ENCODE measurements at regions not wholly inside any gene's neighbourhood (a gene's known extent, or its start where the extent isn't known, plus 50 kb on each side); places are given as distances from the start of the nearest gene placed in this dataset.

DNA sequence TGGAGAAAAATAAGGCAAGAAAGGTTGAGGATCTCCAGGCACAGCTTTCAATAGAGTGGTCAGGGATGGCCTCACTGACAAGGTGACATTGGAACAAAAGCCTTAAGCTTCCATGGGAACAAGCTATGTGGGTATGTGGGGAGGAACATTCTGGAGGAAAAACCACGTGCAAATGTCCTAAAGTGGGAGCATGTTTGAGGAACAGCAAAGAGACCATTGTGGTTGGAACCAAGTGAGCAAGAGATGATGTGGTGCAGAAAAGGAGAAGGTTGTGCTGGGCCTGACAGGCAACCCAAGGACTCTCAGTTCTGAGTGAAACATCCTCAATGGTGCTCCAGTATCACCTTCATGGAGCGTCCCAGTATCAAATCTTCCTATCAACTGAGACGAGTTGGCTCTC, 184.0 kb downstream of the CAND1 start:
- DNase-seq (ENCODE audit: low spot score) = no peak
- TF ChIP-seq, protein P1, sequence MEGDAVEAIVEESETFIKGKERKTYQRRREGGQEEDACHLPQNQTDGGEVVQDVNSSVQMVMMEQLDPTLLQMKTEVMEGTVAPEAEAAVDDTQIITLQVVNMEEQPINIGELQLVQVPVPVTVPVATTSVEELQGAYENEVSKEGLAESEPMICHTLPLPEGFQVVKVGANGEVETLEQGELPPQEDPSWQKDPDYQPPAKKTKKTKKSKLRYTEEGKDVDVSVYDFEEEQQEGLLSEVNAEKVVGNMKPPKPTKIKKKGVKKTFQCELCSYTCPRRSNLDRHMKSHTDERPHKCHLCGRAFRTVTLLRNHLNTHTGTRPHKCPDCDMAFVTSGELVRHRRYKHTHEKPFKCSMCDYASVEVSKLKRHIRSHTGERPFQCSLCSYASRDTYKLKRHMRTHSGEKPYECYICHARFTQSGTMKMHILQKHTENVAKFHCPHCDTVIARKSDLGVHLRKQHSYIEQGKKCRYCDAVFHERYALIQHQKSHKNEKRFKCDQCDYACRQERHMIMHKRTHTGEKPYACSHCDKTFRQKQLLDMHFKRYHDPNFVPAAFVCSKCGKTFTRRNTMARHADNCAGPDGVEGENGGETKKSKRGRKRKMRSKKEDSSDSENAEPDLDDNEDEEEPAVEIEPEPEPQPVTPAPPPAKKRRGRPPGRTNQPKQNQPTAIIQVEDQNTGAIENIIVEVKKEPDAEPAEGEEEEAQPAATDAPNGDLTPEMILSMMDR (conservative IDR thresholded peaks at IDR 0.05; ENCODE audit: low read depth) = no peak
- ChIA-PET POLR2A (ENCODE audit: low non-redundant PET) (no interaction called here), CTCF (interaction anchor here (0.5 kb wide), 1 partner anchor 31 kb away, joined by 3 read pairs; no protein-coding TSS in a partner anchor)
- H3K27ac ChIP-seq = no peak overlapping the region

DNA sequence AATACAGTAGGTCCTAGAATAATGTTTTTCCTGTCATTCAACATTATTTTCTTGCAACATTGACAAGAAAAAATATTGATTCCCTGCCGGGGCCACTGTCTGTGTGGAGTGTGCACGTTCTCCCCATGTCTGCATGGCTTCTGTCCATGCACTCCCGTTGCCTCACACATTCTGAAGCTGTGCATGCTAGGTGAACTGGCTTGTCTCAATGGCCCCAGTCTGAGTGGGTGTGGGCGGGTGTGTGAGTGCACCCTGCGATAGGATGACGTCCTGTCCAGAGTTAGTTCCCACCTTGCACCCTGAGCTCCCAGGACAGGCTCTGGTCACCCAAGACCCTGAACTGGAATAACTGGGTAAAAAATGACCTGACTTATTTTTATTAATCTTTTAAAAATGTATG, 186.1 kb downstream of the CAND1 start:
- no peak overlapping the region for H3K27ac ChIP-seq
- ChIA-PET POLR2A (ENCODE audit: low non-redundant PET) (no interaction called here), CTCF (interaction anchor here (0.5 kb wide), 1 partner anchor 563 kb away, joined by 3 read pairs; no protein-coding TSS in a partner anchor)
- TF ChIP-seq, protein P1 (conservative IDR thresholded peaks at IDR 0.05; ENCODE audit: low read depth) = no peak
- DNase-seq (ENCODE audit: low spot score) = no peak

DNA sequence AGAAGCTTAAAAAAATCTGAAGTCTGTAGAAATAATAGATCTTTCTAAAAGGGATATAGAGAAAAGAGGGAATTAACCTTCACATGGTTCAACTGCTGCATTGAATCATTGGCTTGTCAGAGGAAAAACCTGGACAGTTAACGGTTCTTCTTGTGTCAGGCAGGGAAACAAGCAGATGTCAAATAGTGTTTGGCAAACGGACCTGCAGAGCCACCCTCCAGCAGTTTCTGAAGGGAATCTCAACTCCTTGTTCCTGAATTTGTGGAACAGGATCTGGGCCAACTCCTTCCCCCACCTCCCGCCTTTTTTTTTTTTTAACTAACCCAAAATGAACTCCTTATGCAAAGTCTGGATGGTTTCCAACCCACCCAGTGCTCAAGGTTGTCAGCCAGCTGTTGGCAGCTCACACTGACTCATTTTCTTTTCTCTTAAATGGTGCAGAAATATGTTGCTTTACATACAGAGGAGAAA, 187.3 kb downstream of the CAND1 start:
- TF ChIP-seq, protein P1 (conservative IDR thresholded peaks at IDR 0.05; ENCODE audit: low read depth) = no peak
- ChIA-PET POLR2A (ENCODE audit: low non-redundant PET) (no interaction called here), CTCF (interaction anchor here (0.6 kb wide), 1 partner anchor 97 kb away, joined by 3 read pairs; no protein-coding TSS in a partner anchor)
- peak; percentile 62 for DNase-seq (ENCODE audit: low spot score)
- H3K27ac ChIP-seq = no peak overlapping the region

DNA sequence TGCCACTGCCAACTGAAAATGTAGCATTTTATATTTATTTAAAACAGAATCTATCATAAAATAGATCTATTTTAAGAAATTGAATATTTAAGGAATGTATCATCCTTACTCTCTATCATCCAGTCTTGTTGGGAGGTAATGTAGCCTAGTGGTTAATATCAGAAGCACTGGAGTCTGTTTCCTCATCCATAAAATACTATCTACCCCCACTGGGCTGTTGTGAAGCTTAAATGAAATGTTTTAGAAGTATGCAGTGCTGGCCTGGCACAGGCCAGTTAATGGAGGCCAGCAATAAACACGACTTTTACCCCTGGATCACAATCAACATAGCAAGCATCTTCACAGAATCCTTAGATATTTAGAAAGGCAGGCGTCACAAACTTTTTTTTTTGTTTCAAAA, 188.0 kb downstream of the CAND1 start:
- no peak for DNase-seq (ENCODE audit: low spot score)
- POLR2A ChIA-PET (ENCODE audit: low non-redundant PET) = no interaction called here
- CTCF ChIA-PET = interaction anchor here (0.7 kb wide), 1 partner anchor 119 kb away, joined by 3 read pairs; no protein-coding TSS in a partner anchor
- TF ChIP-seq, protein P1 (conservative IDR thresholded peaks at IDR 0.05; ENCODE audit: low read depth) = no peak
- H3K27ac ChIP-seq = no peak overlapping the region

DNA sequence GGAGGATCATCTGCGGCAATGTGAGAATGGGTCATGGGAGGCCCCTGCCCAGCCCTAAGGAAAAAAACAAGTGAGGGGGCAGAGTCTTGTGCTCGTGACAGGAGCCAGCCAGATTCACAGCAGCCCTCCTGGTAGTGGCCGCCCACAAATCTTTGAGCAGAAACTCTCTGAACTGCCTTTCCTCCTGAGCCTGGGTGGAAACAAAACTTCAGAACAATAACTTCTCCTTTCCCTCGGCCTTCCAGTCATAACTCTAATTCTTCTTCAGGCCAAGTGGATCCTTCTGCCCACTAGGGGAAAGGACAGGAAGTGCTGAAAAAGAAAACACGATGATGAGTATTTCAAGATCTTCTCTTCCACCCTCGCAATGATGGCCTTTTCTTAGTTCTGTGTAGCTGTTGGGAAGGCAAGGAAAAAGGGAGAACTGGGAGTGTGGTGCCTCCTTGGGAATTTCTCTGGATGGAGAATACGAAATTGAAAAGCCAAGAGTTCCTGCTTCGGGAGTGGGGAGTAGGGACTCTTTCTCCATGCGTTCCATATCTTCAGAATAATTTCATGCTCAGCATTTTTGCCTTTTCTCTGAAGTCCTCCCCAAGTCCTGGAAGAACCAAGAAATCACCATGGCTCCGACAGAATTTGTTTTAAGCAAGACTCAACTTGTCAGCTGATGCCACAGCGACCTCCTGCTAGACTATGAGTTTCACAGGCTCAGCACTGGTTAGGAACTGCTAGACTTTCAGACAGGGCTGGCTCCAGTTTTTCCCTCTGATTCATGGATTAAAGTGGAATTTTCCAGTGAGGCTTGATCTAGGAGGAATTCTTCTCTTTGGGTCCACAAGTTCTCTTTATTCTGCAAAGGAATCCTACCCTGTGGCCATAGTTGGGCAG, 188.9 kb downstream of the CAND1 start:
- no peak overlapping the region for H3K27ac ChIP-seq
- TF ChIP-seq, protein P1 (conservative IDR thresholded peaks at IDR 0.05; ENCODE audit: low read depth) = no peak
- DNase-seq (ENCODE audit: low spot score) = no peak
- POLR2A ChIA-PET (ENCODE audit: low non-redundant PET) = no interaction called here
- CTCF ChIA-PET = no interaction called here

DNA sequence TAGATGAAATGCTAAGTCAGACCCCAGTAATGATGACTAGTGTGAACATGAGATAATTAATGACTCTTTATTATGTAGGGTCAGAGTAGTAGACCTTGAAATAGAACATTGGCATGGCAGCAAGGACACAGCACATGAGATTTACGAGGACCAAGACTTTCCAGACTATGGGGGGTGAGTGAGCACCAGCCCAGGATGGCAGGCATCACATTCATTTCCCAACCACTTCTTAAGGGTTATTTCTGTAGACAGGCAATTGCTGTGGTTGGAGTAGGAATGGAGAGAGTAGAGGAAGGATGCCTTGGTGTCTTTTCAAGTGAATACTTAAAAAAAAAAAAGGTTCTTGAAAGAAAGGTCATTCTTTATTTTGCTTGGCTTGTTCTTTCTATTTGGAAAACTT, 189.4 kb upstream of the DYRK2 start:
- ChIA-PET POLR2A (ENCODE audit: low non-redundant PET) (no interaction called here), CTCF (no interaction called here)
- TF ChIP-seq, protein P1 (conservative IDR thresholded peaks at IDR 0.05; ENCODE audit: low read depth) = no peak
- no peak overlapping the region for H3K27ac ChIP-seq
- DNase-seq (ENCODE audit: low spot score) = no peak

Measured in RWPE1 (cell line).